ENCODE measurements at regions not wholly inside any gene's neighbourhood (a gene's known extent, or its start where the extent isn't known, plus 50 kb on each side); places are given as distances from the start of the nearest gene placed in this dataset.

DNA sequence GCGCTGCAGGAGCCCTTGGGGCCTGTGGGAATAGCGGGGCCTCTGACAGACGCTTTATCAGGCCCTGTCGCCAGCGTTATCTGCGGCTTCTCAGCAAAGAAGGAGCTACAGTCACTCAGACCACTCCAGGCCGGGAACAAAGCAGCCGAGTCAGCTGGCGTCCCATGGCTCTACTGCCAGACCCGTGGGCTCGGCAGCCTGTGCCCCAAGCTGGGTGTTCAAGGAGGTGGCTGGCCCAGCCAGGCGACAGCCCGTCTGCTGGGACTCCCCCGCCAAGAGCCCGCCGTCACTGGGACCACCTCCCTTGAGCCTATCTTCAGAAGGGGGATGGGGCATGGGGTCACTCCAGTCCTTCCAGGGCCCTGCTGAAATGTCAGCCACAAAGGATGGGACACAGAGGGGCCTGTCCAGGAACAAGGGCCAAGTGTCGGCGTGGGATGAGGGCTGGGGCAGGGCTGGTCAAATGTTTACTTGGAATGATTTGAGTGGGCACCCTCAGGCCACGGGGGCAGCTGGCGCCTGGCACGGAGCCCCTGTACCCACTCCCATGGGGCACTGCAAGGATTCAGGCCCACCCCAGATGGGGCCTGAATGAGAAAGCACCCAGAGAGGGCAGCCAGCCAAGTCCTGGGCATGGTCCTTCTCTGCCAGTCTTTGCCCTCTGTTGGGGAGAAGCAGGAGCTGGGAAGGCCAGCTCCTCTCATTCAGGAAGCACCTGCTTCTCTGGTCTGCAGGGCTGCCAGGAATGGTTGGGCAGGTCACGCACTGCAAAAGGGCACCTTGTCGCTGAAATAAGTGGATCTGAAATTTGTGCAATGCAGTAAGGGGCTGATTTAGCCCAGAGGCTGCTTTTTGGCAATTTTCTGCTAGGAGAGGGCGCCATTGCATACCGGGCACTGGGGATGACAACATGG is 148.3 kb downstream of the SMAD6 start:
- H2AFZ ChIP-seq (ENCODE audit: low read depth, low read length, poor library complexity, severe bottlenecking) = peak overlapping the region; percentile 91
- no peaks in the 10 kb centered on the region for H3K9me2 ChIP-seq (ENCODE audit: insufficient read depth)
- ChIA-PET POLR2A (interaction anchor here (1.0 kb wide), 1 partner anchor 20 kb away, joined by 3 read pairs; no protein-coding TSS in a partner anchor), RAD21 (ENCODE audit: low non-redundant PET in 1 of 2, low total read pairs in 2 of 2, uncharacterized antibody in 2 of 2, unreplicated experiment in 2 of 2) (interaction anchor here (0.7 to 1.7 kb wide), 4 partner anchors 62 to 246 kb away, joined by 3 to 9 read pairs (median 4); no protein-coding TSS in a partner anchor), CTCF (interaction anchor here (0.9 to 4.0 kb wide), 13 partner anchors 14 to 418 kb away, joined by 3 to 41 read pairs (median 7); partner anchors contain the start of gene SMAD6)
- H3K9ac ChIP-seq (ENCODE audit: low read length) = no peak overlapping the region
- BruUV-seq (replicated peaks) = no TSS peak
- H3K36me3 ChIP-seq (ENCODE audit: control insufficient read depth in 1 of 2, insufficient read depth in 2 of 2, low read length in 2 of 2) = no peaks in the 10 kb centered on the region
- DNase-seq (ENCODE audit: low read depth, low spot score) = no peak
- H3K27ac ChIP-seq (ENCODE audit: low read depth, low read length) = no peak overlapping the region; the same call in 1 of the 2 replicates
- H3K4me1 ChIP-seq (ENCODE audit: control insufficient read depth in 1 of 2, insufficient read depth in 2 of 2, low read length in 2 of 2) = peaks cover 11 to 18% of the 10 kb centered on the region in 2 experiments; a peak in 3 of 4 replicates
- no peaks in the 10 kb centered on the region for H3K9me3 ChIP-seq (ENCODE audit: control insufficient read depth in 1 of 2, insufficient read depth in 1 of 2, low read depth in 1 of 2, low read length in 2 of 2)
- intact Hi-C loops (cut with micrococcal nuclease) = loop anchor here (2.0 to 5.0 kb wide), 3 partner anchors 62 to 233 kb away; partner anchors contain the start of gene SMAD6
- H3K27me3 ChIP-seq (ENCODE audit: insufficient read depth, low read length) = no peaks in the 10 kb centered on the region
- peak overlapping the region; percentile 60 for H3K4me2 ChIP-seq (ENCODE audit: low read length)
- H3K79me2 ChIP-seq (ENCODE audit: insufficient read depth, low read length) = no peaks in the 10 kb centered on the region
- H3K4me3 ChIP-seq (replicated peaks in 1 of 2; ENCODE audit: low read depth in 1 of 2, low read length in 2 of 2) = no peak overlapping the region
- no peaks in the 10 kb centered on the region for H4K20me1 ChIP-seq (ENCODE audit: insufficient read depth)
- ATAC-seq = 0 out of 2 replicates have a peak, but pooled peaks have one; percentile 18
- TF ChIP-seq TCF7L2 (IDR thresholded peaks at IDR 0.05; ENCODE audit: borderline replicate concordance, extremely low read depth, insufficient read depth, insufficient read length) (no peak), JUND (IDR thresholded peaks at IDR 0.05) (no peak), ELF1 (IDR thresholded peaks at IDR 0.05; ENCODE audit: borderline replicate concordance, low read depth) (no peak), SIN3A (IDR thresholded peaks at IDR 0.05; ENCODE audit: low read depth) (no peak), EGR1 (IDR thresholded peaks at IDR 0.05; ENCODE audit: low read depth) (no peak), ZNF274 (IDR thresholded peaks at IDR 0.05; ENCODE audit: low read depth, low read length) (no peak), POLR2AphosphoS5 (IDR thresholded peaks at IDR 0.05; ENCODE audit: low read depth, low read length) (no peak), ZFX (IDR thresholded peaks at IDR 0.05) (no peak), EZH2 (IDR thresholded peaks at IDR 0.05) (no peak), YY1 (IDR thresholded peaks at IDR 0.05; ENCODE audit: extremely low read depth, insufficient replicate concordance, low read depth, low read length) (no peak), CBX3 (IDR thresholded peaks at IDR 0.05; ENCODE audit: low read depth) (no peak), CEBPB (IDR thresholded peaks at IDR 0.05; ENCODE audit: low read depth) (no peak), SP1 (IDR thresholded peaks at IDR 0.05; ENCODE audit: low read depth) (no peak), RAD21 (IDR thresholded peaks at IDR 0.05; ENCODE audit: low read depth) (no peak)
- TF ChIP-seq, protein P1, sequence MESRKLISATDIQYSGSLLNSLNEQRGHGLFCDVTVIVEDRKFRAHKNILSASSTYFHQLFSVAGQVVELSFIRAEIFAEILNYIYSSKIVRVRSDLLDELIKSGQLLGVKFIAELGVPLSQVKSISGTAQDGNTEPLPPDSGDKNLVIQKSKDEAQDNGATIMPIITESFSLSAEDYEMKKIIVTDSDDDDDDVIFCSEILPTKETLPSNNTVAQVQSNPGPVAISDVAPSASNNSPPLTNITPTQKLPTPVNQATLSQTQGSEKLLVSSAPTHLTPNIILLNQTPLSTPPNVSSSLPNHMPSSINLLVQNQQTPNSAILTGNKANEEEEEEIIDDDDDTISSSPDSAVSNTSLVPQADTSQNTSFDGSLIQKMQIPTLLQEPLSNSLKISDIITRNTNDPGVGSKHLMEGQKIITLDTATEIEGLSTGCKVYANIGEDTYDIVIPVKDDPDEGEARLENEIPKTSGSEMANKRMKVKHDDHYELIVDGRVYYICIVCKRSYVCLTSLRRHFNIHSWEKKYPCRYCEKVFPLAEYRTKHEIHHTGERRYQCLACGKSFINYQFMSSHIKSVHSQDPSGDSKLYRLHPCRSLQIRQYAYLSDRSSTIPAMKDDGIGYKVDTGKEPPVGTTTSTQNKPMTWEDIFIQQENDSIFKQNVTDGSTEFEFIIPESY (IDR thresholded peaks at IDR 0.05; ENCODE audit: extremely low read depth, insufficient replicate concordance, low read length) = no peak
- TF ChIP-seq, protein P2, sequence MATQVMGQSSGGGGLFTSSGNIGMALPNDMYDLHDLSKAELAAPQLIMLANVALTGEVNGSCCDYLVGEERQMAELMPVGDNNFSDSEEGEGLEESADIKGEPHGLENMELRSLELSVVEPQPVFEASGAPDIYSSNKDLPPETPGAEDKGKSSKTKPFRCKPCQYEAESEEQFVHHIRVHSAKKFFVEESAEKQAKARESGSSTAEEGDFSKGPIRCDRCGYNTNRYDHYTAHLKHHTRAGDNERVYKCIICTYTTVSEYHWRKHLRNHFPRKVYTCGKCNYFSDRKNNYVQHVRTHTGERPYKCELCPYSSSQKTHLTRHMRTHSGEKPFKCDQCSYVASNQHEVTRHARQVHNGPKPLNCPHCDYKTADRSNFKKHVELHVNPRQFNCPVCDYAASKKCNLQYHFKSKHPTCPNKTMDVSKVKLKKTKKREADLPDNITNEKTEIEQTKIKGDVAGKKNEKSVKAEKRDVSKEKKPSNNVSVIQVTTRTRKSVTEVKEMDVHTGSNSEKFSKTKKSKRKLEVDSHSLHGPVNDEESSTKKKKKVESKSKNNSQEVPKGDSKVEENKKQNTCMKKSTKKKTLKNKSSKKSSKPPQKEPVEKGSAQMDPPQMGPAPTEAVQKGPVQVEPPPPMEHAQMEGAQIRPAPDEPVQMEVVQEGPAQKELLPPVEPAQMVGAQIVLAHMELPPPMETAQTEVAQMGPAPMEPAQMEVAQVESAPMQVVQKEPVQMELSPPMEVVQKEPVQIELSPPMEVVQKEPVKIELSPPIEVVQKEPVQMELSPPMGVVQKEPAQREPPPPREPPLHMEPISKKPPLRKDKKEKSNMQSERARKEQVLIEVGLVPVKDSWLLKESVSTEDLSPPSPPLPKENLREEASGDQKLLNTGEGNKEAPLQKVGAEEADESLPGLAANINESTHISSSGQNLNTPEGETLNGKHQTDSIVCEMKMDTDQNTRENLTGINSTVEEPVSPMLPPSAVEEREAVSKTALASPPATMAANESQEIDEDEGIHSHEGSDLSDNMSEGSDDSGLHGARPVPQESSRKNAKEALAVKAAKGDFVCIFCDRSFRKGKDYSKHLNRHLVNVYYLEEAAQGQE (IDR thresholded peaks at IDR 0.05; ENCODE audit: low read depth) = no peak
- TF ChIP-seq, protein P3, sequence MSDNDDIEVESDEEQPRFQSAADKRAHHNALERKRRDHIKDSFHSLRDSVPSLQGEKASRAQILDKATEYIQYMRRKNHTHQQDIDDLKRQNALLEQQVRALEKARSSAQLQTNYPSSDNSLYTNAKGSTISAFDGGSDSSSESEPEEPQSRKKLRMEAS (IDR thresholded peaks at IDR 0.05) = no peak
- TF ChIP-seq, protein P4, sequence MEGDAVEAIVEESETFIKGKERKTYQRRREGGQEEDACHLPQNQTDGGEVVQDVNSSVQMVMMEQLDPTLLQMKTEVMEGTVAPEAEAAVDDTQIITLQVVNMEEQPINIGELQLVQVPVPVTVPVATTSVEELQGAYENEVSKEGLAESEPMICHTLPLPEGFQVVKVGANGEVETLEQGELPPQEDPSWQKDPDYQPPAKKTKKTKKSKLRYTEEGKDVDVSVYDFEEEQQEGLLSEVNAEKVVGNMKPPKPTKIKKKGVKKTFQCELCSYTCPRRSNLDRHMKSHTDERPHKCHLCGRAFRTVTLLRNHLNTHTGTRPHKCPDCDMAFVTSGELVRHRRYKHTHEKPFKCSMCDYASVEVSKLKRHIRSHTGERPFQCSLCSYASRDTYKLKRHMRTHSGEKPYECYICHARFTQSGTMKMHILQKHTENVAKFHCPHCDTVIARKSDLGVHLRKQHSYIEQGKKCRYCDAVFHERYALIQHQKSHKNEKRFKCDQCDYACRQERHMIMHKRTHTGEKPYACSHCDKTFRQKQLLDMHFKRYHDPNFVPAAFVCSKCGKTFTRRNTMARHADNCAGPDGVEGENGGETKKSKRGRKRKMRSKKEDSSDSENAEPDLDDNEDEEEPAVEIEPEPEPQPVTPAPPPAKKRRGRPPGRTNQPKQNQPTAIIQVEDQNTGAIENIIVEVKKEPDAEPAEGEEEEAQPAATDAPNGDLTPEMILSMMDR (IDR thresholded peaks at IDR 0.05 in 2 of 3, conservative IDR thresholded peaks at IDR 0.05 in 1 of 3; ENCODE audit: borderline replicate concordance in 1 of 3, insufficient read depth in 1 of 3, low read depth in 2 of 3, low read length in 2 of 3) = no peak
